ENCODE measurements at regions not wholly inside any gene's neighbourhood (a gene's known extent, or its start where the extent isn't known, plus 50 kb on each side); places are given as distances from the start of the nearest gene placed in this dataset.
"Not testable (repeated sequence)": the region's sequence is repeated elsewhere in the genome, so short reads cannot be mapped to it uniquely, and the experiment has no call there.

GRCh38 chr6:134756374-134757025, 193.4 kb downstream of the ALDH8A1 start:
- no peaks in the 10 kb centered on the region for H3K36me3 ChIP-seq (ENCODE audit: control insufficient read depth, insufficient read depth, low read length)
- H3K27me3 ChIP-seq (ENCODE audit: control insufficient read depth, insufficient read depth, low read length, poor library complexity, severe bottlenecking) = no peaks in the 10 kb centered on the region
- 84 to 94% methylated on average over 2 of the region's 2 CpGs for WGBS, 2 experiments
- H3K27ac ChIP-seq (ENCODE audit: insufficient read depth, low read depth, low read length, poor library complexity, severe bottlenecking) = no peak overlapping the region
- H3K9me3 ChIP-seq (ENCODE audit: control insufficient read depth, low read length) = no peaks in the 10 kb centered on the region
- no peak overlapping the region for H3K4me3 ChIP-seq (ENCODE audit: insufficient read depth, low read depth, low read length)
- H3K4me1 ChIP-seq (ENCODE audit: control insufficient read depth, insufficient read depth, low read length) = no peaks in the 10 kb centered on the region

GRCh38 chr6:134754013-134754690, 195.7 kb downstream of the ALDH8A1 start:
- Histone ChIP-seq H3K27ac (ENCODE audit: insufficient read depth, low read depth, low read length, poor library complexity, severe bottlenecking) (no peak overlapping the region), H3K36me3 (ENCODE audit: control insufficient read depth, insufficient read depth, low read length) (no peaks in the 10 kb centered on the region), H3K9me3 (ENCODE audit: control insufficient read depth, low read length) (no peaks in the 10 kb centered on the region), H3K27me3 (ENCODE audit: control insufficient read depth, insufficient read depth, low read length, poor library complexity, severe bottlenecking) (no peaks in the 10 kb centered on the region), H3K4me3 (ENCODE audit: insufficient read depth, low read depth, low read length) (no peak overlapping the region), H3K4me1 (ENCODE audit: control insufficient read depth, insufficient read depth, low read length) (no peaks in the 10 kb centered on the region)
- 90 to 91% methylated on average over 4 of the region's 4 CpGs for WGBS, 2 experiments

GRCh38 chr6:134753001-134753400, 196.9 kb downstream of the ALDH8A1 start:
- no peak overlapping the region for H3K4me3 ChIP-seq (ENCODE audit: insufficient read depth, low read depth, low read length)
- no peaks in the 10 kb centered on the region for H3K9me3 ChIP-seq (ENCODE audit: control insufficient read depth, low read length)
- no peaks in the 10 kb centered on the region for H3K36me3 ChIP-seq (ENCODE audit: control insufficient read depth, insufficient read depth, low read length)
- H3K4me1 ChIP-seq (ENCODE audit: control insufficient read depth, insufficient read depth, low read length) = no peaks in the 10 kb centered on the region
- 83 to 88% methylated on average over 3 of the region's 4 CpGs for WGBS, 2 experiments
- H3K27me3 ChIP-seq (ENCODE audit: control insufficient read depth, insufficient read depth, low read length, poor library complexity, severe bottlenecking) = no peaks in the 10 kb centered on the region
- no peak overlapping the region for H3K27ac ChIP-seq (ENCODE audit: insufficient read depth, low read depth, low read length, poor library complexity, severe bottlenecking)

GRCh38 chr6:134752445-134752844, 197.5 kb downstream of the ALDH8A1 start:
- Histone ChIP-seq H3K27ac (ENCODE audit: insufficient read depth, low read depth, low read length, poor library complexity, severe bottlenecking) (no peak overlapping the region), H3K9me3 (ENCODE audit: control insufficient read depth, low read length) (no peaks in the 10 kb centered on the region), H3K36me3 (ENCODE audit: control insufficient read depth, insufficient read depth, low read length) (no peaks in the 10 kb centered on the region), H3K27me3 (ENCODE audit: control insufficient read depth, insufficient read depth, low read length, poor library complexity, severe bottlenecking) (no peaks in the 10 kb centered on the region), H3K4me3 (ENCODE audit: insufficient read depth, low read depth, low read length) (no peak overlapping the region), H3K4me1 (ENCODE audit: control insufficient read depth, insufficient read depth, low read length) (no peaks in the 10 kb centered on the region)
- 94 to 98% methylated on average over 5 of the region's 5 CpGs for WGBS, 2 experiments

- Histone ChIP-seq H3K36me3 (ENCODE audit: control insufficient read depth, insufficient read depth, low read length) (no peaks in the 10 kb centered on the region), H3K27me3 (ENCODE audit: control insufficient read depth, insufficient read depth, low read length, poor library complexity, severe bottlenecking) (no peaks in the 10 kb centered on the region), H3K4me3 (ENCODE audit: insufficient read depth, low read depth, low read length) (no peak overlapping the region), H3K27ac (ENCODE audit: insufficient read depth, low read depth, low read length, poor library complexity, severe bottlenecking) (no peak overlapping the region), H3K9me3 (ENCODE audit: control insufficient read depth, low read length) (no peaks in the 10 kb centered on the region), H3K4me1 (ENCODE audit: control insufficient read depth, insufficient read depth, low read length) (no peaks in the 10 kb centered on the region)
These were observed 199.2 kb downstream of the ALDH8A1 start for GRCh38 chr6:134750669-134751068.

GRCh38 chr6:134748484-134748883, 201.4 kb downstream of the ALDH8A1 start:
- no peaks in the 10 kb centered on the region for H3K9me3 ChIP-seq (ENCODE audit: control insufficient read depth, low read length)
- no peaks in the 10 kb centered on the region for H3K36me3 ChIP-seq (ENCODE audit: control insufficient read depth, insufficient read depth, low read length)
- 94 to 96% methylated on average over 3 of the region's 3 CpGs for WGBS, 2 experiments
- H3K27me3 ChIP-seq (ENCODE audit: control insufficient read depth, insufficient read depth, low read length, poor library complexity, severe bottlenecking) = no peaks in the 10 kb centered on the region
- no peaks in the 10 kb centered on the region for H3K4me1 ChIP-seq (ENCODE audit: control insufficient read depth, insufficient read depth, low read length)
- H3K4me3 ChIP-seq (ENCODE audit: insufficient read depth, low read depth, low read length) = no peak overlapping the region
- H3K27ac ChIP-seq (ENCODE audit: insufficient read depth, low read depth, low read length, poor library complexity, severe bottlenecking) = no peak overlapping the region

GRCh38 chr6:134747197-134747596, 202.7 kb downstream of the ALDH8A1 start:
- not testable (repeated sequence) for H3K27ac ChIP-seq (ENCODE audit: insufficient read depth, low read depth, low read length, poor library complexity, severe bottlenecking); H3K36me3 ChIP-seq (ENCODE audit: control insufficient read depth, insufficient read depth, low read length); H3K4me3 ChIP-seq (ENCODE audit: insufficient read depth, low read depth, low read length); H3K27me3 ChIP-seq (ENCODE audit: control insufficient read depth, insufficient read depth, low read length, poor library complexity, severe bottlenecking); H3K9me3 ChIP-seq (ENCODE audit: control insufficient read depth, low read length); H3K4me1 ChIP-seq (ENCODE audit: control insufficient read depth, insufficient read depth, low read length)
- WGBS, 2 experiments = 95 to 100% methylated on average over 1 of the region's 2 CpGs

- Histone ChIP-seq H3K9me3 (ENCODE audit: control insufficient read depth, low read length) (no peaks in the 10 kb centered on the region), H3K4me3 (ENCODE audit: insufficient read depth, low read depth, low read length) (no peak overlapping the region), H3K27me3 (ENCODE audit: control insufficient read depth, insufficient read depth, low read length, poor library complexity, severe bottlenecking) (no peaks in the 10 kb centered on the region), H3K27ac (ENCODE audit: insufficient read depth, low read depth, low read length, poor library complexity, severe bottlenecking) (no peak overlapping the region), H3K4me1 (ENCODE audit: control insufficient read depth, insufficient read depth, low read length) (no peaks in the 10 kb centered on the region), H3K36me3 (ENCODE audit: control insufficient read depth, insufficient read depth, low read length) (no peaks in the 10 kb centered on the region)
- 85 to 93% methylated on average over 2 of the region's 2 CpGs for WGBS, 2 experiments
These were observed 203.8 kb downstream of the ALDH8A1 start for GRCh38 chr6:134746140-134746539.

GRCh38 chr6:134745192-134745591, 204.7 kb downstream of the ALDH8A1 start:
- WGBS, 2 experiments = 86 to 89% methylated on average over 8 of the region's 8 CpGs
- H3K4me1 ChIP-seq (ENCODE audit: control insufficient read depth, insufficient read depth, low read length); H3K27me3 ChIP-seq (ENCODE audit: control insufficient read depth, insufficient read depth, low read length, poor library complexity, severe bottlenecking); H3K9me3 ChIP-seq (ENCODE audit: control insufficient read depth, low read length); H3K4me3 ChIP-seq (ENCODE audit: insufficient read depth, low read depth, low read length); H3K27ac ChIP-seq (ENCODE audit: insufficient read depth, low read depth, low read length, poor library complexity, severe bottlenecking); H3K36me3 ChIP-seq (ENCODE audit: control insufficient read depth, insufficient read depth, low read length): not testable (repeated sequence)

- H3K27me3 ChIP-seq (ENCODE audit: control insufficient read depth, insufficient read depth, low read length, poor library complexity, severe bottlenecking) = no peaks in the 10 kb centered on the region
- no peak overlapping the region for H3K4me3 ChIP-seq (ENCODE audit: insufficient read depth, low read depth, low read length)
- H3K4me1 ChIP-seq (ENCODE audit: control insufficient read depth, insufficient read depth, low read length) = no peaks in the 10 kb centered on the region
- no peak overlapping the region for H3K27ac ChIP-seq (ENCODE audit: insufficient read depth, low read depth, low read length, poor library complexity, severe bottlenecking)
- H3K9me3 ChIP-seq (ENCODE audit: control insufficient read depth, low read length) = no peaks in the 10 kb centered on the region
- no peaks in the 10 kb centered on the region for H3K36me3 ChIP-seq (ENCODE audit: control insufficient read depth, insufficient read depth, low read length)
These were observed 205.6 kb downstream of the ALDH8A1 start for GRCh38 chr6:134744301-134744700.

Measured in ectodermal cell (in vitro differentiated cells).